Right cardiac atrium (tissue), 5 donors: ENCODE measurements at regions not wholly inside any gene's neighbourhood (a gene's known extent, or its start where the extent isn't known, plus 50 kb on each side); places are given as distances from the start of the nearest gene placed in this dataset.
A peak's percentile ranks its signal among the peaks of the same experiment; 100 is the strongest.
"Not testable (repeated sequence)": the region's sequence is repeated elsewhere in the genome, so short reads cannot be mapped to it uniquely, and the experiment has no call there.

Source experiments
- ATAC-seq, 2 donors: fragments of 200-7000 bp; cut with Tn5 transposase; one replicate each; pipeline versions ENCODE4 v1.8.0 to v1.9.1; 2020; ENCODE audit warnings: moderate library complexity in 2 of 2, mild to moderate bottlenecking in 1 of 2
- DNase-seq, 3 donors: peaks; one replicate each; pipeline ENCODE4 v3.0.0-alpha.2; 2020
- H3K27ac ChIP-seq: one replicate; pipeline ENCODE4 v1.5.1; 2013; ENCODE audit warnings: mild to moderate bottlenecking, low read length, control low read depth, moderate library complexity
- H3K27me3 ChIP-seq: one replicate; pipeline ENCODE4 v1.6.1; 2013; ENCODE audit not compliant: control insufficient read depth, insufficient read depth
- H3K4me1 ChIP-seq: one replicate; pipeline ENCODE4 v1.6.1; 2013; ENCODE audit warnings: low read length; ENCODE audit not compliant: control insufficient read depth, insufficient read depth
- H3K4me3 ChIP-seq: one replicate; pipeline ENCODE4 v1.5.1; 2013; ENCODE audit warnings: low read length, control low read depth
- H3K9me3 ChIP-seq: one replicate; pipeline ENCODE4 v1.6.1; 2013; ENCODE audit warnings: low read length; ENCODE audit not compliant: control insufficient read depth
- WGBS: extraction: QIAGEN DNeasy Blood & Tissue Kit; methylation state at CpG from one replicate; pipeline ENCODE4 v1.1.7; 2013; 5-methylcytosine and 5-hydroxymethylcytosine counted together
- intact Hi-C, 4 donors: fragments of 100-400 bp; cut with DNase I; formaldehyde crosslinking; loops; one replicate each; pipeline versions ENCODE4 v1.11.0 to v1.14.0; 2022 to 2023
- donor health status: healthy with polysubstance abuse.
- donor health status: DM: no; HTN: yes; CAD: no.
- donor health status: DM: no; HTN: no; CAD: no.
- donor health status: DM: no; HTN: yes; CAD: no; lungs with severe emphysema.
- donor health status: DM: yes; HTN: yes; CAD: no.

DNA sequence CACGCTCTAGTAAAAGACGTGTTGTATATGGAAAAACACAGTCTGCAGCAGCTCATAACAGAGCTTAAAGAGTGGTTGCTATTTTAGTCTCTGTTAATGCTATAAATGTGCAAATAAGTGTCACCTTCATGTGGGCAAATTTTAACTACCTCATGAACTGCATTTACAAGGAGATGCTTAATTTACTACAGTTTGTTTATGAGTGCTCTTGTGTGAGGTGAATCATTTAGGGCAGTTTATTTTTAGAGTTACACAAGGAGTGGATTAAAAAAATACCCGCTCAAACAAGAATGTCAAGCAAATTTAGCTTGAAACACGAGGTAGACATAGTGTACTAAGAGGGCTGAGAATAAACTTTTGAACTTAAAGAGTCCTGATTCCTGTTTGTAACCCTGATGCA is 579.0 kb downstream of the MFSD1 start:
- no peak overlapping the region for H3K4me3 ChIP-seq
- no peaks in the 10 kb centered on the region for H3K27me3 ChIP-seq
- 45% methylated on average over 4 of the region's 4 CpGs for WGBS
- H3K27ac ChIP-seq: no peak overlapping the region
- ATAC-seq: no peak
- no peak for DNase-seq
- H3K9me3 ChIP-seq: no peaks in the 10 kb centered on the region
- intact Hi-C loops: no loop called here
- H3K4me1 ChIP-seq: no peaks in the 10 kb centered on the region

DNA sequence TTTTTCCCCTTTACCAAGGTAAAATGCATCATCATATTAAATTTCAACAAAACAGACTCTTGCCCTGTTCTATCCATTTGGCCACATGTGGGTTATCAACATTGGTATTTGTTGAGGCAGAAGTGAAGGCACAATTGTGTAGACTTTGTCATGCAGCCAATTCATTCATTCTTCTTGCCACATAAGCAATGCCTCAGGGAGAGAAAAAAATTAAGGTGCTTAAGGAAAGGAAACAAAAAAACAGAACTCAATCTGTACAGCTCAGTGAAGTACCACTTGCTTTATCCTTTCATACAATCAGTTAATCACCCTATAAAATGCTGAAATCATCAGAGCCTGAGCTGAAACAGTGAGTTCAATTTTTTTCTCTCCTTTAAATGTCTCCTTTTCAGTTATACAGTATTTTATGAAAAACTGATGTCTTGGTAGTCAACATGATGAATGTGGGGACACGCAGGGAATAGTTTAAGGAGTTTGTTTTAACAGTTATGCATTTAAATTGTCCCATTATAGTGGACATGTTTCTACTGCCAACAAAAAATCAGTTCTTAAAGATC is 588.9 kb downstream of the MFSD1 start:
- intact Hi-C loops: no loop called here
- no peak overlapping the region for H3K27ac ChIP-seq
- no peak for DNase-seq
- H3K4me1 ChIP-seq: no peaks in the 10 kb centered on the region
- H3K4me3 ChIP-seq: no peak overlapping the region
- H3K9me3 ChIP-seq: no peaks in the 10 kb centered on the region
- no peaks in the 10 kb centered on the region for H3K27me3 ChIP-seq
- no peak for ATAC-seq
- WGBS: 68% methylated on average over 1 of the region's 1 CpG

DNA sequence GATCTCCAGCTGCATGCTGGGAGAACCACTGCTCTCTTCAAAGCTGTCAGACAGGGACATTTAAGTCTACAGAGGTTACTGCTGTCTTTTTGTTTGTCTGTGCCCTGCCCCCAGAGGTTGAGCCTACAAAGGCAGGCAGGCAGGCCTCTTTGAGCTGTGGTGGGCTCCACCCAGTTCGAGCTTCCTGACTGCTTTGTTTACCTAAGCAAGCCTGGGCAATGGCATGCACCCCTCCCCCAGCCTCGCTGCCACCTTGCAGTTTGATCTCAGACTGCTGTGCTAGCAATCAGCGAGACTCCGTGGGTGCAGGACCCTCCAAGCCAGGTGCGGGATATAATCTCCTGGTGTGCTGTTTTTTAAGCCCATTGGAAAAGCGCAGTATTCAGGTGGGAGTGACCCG is 591.0 kb upstream of the IL12A start:
- H3K27ac ChIP-seq, H3K9me3 ChIP-seq, intact Hi-C loops, ATAC-seq, DNase-seq, H3K4me1 ChIP-seq, H3K27me3 ChIP-seq, H3K4me3 ChIP-seq: not testable (repeated sequence)
- 79% methylated on average over 7 of the region's 7 CpGs for WGBS

DNA sequence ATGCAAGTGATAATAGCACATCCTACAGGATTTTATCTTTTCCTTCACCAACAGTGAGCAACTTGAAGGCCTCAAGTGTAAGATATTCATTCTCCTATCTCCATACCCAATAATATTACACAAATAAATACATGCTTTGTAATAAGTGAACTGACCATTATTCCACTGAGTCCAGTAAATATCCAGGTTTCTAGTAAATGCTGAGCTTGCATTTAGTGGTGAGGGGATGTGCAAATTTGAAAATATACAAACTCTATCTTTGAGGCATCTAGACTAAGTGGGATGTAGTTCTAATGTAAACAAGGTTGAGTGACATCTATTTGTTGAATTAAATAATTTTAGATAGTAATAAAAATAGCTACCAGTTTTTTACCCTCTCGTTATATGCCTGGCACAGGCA is 587.6 kb upstream of the IL12A start:
- H3K9me3 ChIP-seq: no peaks in the 10 kb centered on the region
- H3K27me3 ChIP-seq: no peaks in the 10 kb centered on the region
- ATAC-seq (no peak), DNase-seq (no peak)
- intact Hi-C loops: no loop called here
- no peak overlapping the region for H3K27ac ChIP-seq
- no peaks in the 10 kb centered on the region for H3K4me1 ChIP-seq
- no peak overlapping the region for H3K4me3 ChIP-seq
- 70% methylated on average over 1 of the region's 1 CpG for WGBS

DNA sequence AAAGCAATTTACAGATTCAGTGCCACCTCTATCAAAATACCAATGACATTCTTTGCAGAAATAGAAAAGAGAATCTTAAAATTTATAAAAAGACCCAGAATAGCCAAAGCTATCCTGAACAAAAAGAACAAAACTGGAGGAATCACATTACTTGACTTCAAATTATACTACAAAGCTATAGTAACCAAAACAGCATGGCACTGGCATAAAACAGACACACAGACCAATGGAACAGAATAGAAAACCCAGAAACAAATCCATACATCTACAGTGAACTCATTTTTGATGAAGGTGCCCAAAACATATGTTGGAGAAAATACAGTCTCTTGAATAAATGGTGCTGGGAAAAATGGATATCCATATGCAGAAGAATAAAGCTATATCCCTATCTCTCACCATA is 578.9 kb upstream of the IL12A start:
- intact Hi-C loops, H3K27ac ChIP-seq: not testable (repeated sequence)

DNA sequence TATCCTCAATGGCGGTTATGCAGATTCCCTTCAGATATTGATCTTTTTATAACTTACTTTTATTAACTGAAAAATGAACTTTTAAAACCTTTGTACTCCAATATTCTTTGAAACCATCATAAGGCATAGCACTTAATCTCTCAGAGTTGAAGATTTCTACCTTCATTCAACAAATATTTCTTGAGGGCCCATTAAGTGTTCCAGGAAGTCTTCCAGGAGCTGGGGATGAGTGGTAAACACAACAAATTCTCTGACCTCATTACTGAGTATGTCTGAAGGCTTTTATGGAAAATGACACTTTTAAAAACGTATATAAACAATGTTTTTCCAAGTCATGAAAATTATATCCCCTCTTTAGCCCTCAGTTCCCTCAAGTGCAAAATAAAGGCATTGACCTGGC is 575.3 kb upstream of the IL12A start:
- DNase-seq (no peak), ATAC-seq (no peak)
- no peaks in the 10 kb centered on the region for H3K27me3 ChIP-seq
- 72% methylated on average over 2 of the region's 2 CpGs for WGBS
- H3K4me1 ChIP-seq: peaks cover 6% of the 10 kb centered on the region
- intact Hi-C loops: no loop called here
- no peak overlapping the region for H3K27ac ChIP-seq
- H3K9me3 ChIP-seq: no peaks in the 10 kb centered on the region
- H3K4me3 ChIP-seq: no peak overlapping the region

More for the DNA sequence above, 578.9 kb upstream of the IL12A start:
- not testable (repeated sequence) for ATAC-seq, H3K27me3 ChIP-seq, H3K9me3 ChIP-seq, H3K4me3 ChIP-seq, DNase-seq, H3K4me1 ChIP-seq

DNA sequence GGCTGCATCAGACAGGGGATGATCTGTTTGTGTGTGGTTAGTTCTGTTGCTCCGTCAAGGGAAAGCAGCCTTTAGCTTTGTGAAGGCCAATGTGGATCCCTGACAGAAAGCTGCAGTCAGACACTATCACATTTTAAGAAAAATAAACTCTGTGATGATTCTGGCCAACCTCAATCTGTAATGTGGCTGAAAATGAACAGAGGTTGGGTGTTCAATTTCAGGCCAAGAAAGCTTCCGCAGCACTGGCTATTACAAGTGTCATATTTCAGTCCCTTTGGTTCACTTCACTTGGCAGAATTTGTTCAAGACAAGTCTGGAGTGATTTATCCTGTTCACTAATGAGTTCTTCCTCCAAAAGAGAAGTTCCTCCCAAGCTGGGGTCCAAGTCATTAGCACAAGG is 571.8 kb upstream of the IL12A start:
- DNase-seq (no peak), ATAC-seq (peak; percentile 20 to 90)
- H3K4me1 ChIP-seq: peaks cover 6% of the 10 kb centered on the region
- 44% methylated on average over 2 of the region's 2 CpGs for WGBS
- intact Hi-C loops: no loop called here
- no peaks in the 10 kb centered on the region for H3K9me3 ChIP-seq
- H3K27me3 ChIP-seq: no peaks in the 10 kb centered on the region
- no peak overlapping the region for H3K4me3 ChIP-seq
- H3K27ac ChIP-seq: no peak overlapping the region

DNA sequence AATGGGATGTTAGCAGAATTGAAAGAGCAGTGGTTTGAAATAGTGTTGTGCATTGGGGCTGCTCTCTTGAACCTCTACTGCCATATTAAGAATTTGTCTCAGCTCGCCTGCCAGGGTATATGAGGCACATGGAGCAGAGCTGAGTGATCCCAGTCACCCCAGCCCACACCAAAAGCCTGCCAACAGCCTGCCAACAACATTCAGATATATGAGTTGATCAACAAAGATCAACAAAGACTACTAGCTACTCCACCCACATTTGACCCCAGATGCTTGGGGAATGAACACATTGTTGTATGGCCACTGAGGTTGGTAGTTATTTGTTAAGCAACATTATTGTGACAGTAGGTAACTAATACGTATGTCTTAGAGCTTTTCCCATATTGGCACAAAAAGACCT is 570.9 kb upstream of the IL12A start:
- 82% methylated on average over 2 of the region's 2 CpGs for WGBS

DNA sequence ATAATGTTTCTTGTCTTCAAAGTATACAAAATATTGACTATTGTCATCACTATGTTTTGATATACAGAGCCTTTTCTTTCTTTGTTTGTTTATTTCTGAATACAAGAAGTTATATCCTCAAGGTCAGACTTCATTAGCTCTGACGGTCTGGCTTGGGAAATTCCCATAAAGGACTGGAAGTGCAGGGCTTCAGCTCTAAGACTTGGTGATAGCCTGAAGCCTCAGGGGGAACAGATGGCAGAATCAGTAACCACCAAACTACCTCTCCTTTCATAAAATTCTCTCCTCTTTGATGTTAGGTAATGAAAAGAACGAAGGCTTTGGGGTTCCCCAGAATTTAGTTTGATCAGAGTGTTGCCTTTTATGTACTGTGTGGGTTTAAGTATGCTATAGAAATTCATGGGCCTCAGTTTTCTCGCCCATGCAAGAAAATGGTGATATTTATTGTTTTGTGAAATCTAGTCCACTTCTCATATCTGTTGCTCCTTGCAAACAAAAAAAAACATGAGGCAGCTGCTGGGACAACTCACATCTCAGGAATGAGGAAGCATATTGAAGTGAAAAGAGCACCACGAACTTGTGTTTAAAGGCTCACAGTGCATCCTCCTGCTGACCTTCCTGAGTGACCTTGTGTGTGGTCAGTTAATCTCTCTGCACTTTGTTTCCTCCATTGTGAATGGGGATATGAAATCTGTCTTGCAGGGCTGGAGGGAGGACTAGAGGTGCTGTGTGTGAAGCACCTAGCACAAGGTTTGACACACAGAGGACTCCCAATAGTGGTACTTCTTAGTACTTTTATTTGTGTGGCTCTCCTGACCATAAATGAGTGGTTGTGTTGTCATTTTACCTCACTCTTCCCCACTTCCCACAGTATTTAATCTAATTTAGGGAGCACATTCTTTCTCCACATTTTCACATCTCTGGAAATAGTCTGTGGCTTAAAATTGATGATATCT is 569.8 kb upstream of the IL12A start:
- 41% methylated on average over 4 of the region's 4 CpGs for WGBS
- Histone ChIP-seq H3K4me1 (peaks cover 6% of the 10 kb centered on the region), H3K9me3 (no peaks in the 10 kb centered on the region), H3K27ac (no peak overlapping the region), H3K27me3 (no peaks in the 10 kb centered on the region), H3K4me3 (no peak overlapping the region)
- intact Hi-C loops: no loop called here
- DNase-seq: no peak
- no peak for ATAC-seq

More for the DNA sequence above, 570.9 kb upstream of the IL12A start:
- Histone ChIP-seq H3K27ac (no peak overlapping the region), H3K4me1 (peaks cover 6% of the 10 kb centered on the region), H3K27me3 (no peaks in the 10 kb centered on the region), H3K9me3 (no peaks in the 10 kb centered on the region), H3K4me3 (no peak overlapping the region)
- no peak for DNase-seq
- intact Hi-C loops: no loop called here
- peak in 1 of 2 donors; percentile 55 for ATAC-seq

DNA sequence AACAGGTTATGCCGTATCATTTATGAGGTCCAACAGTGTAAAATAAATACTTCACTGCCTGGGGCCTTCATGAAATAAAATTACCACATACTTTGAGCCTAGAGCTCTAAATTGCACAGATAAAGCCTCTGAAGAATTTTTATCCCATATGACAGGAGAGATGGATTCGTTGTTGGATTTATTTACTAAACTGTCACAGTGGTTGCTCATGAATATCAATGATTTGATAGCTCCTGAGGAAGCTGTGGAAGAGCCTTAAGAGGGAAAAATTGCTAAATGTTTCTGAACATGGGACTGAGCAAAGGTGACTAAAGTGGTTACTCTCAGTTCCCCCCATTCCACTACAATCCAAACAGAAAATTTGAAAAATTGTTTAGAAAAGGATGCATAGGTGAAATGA is 558.9 kb upstream of the IL12A start:
- Histone ChIP-seq H3K27ac (no peak overlapping the region), H3K9me3 (no peaks in the 10 kb centered on the region), H3K27me3 (no peaks in the 10 kb centered on the region), H3K4me3 (no peak overlapping the region), H3K4me1 (no peaks in the 10 kb centered on the region)
- 74% methylated on average over 2 of the region's 2 CpGs for WGBS
- DNase-seq (no peak), ATAC-seq (no peak)
- intact Hi-C loops: no loop called here

DNA sequence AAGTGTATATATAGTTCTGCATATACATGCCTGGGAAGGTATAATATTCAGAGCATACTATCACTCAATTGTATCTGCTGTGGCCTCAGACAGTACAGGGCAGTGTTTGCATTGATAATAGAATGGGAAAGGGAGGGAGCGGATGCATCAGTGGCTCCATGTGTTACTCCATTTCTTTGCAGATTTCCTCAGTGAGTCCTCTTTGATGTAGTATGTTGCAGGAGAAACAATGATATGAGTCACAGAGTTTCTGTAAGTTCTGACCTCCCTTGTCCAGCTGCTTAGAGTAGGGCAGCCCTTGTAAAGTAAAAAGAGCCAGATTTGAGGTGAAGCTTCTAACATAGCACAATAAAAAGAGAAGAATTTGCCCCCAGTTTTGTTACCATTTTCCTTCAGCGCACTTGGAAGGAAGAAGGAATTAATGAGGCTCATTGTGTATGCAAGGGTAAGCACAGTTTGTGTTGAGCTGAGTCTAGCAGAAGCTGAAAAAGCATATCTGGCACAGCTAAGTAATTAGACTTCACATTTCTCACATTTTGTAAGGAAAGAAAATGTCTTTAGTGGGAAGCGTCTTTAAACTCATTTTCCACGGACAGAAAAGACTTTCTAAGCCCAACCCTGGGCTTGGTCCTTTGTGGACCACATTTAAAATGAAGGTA is 555.8 kb upstream of the IL12A start:
- DNase-seq (no peak), ATAC-seq (no peak)
- WGBS: 86% methylated on average over 4 of the region's 4 CpGs
- H3K27me3 ChIP-seq: no peaks in the 10 kb centered on the region
- no peaks in the 10 kb centered on the region for H3K9me3 ChIP-seq
- H3K27ac ChIP-seq: no peak overlapping the region
- H3K4me3 ChIP-seq: no peak overlapping the region
- H3K4me1 ChIP-seq: no peaks in the 10 kb centered on the region
- intact Hi-C loops: no loop called here
